GM10248 (cell line): ENCODE measurements at regions not wholly inside any gene's neighbourhood (a gene's known extent, or its start where the extent isn't known, plus 50 kb on each side); places are given as distances from the start of the nearest gene placed in this dataset.

Experiments used
- CTCF ChIA-PET: fragments of 300-600 bp; sonication (Branson Sonifier 250); formaldehyde crosslinking; extraction: SDS; loops from one replicate; lab custom pipeline; 2021; ENCODE audit warnings: antibody characterized with exemption; lab: Yijun Ruan, JAX
- POLR2A ChIA-PET: fragments of 350-650 bp; sonication (Branson Sonifier 250); formaldehyde crosslinking; extraction: SDS; loops from one replicate; lab custom pipeline; 2020; ENCODE audit warnings: antibody characterized with exemption; lab: Yijun Ruan, JAX
- DNase-seq: peaks from one replicate; pipeline ENCODE4 v3.0.0; 2012; ENCODE audit errors: extremely low spot score
- TF ChIP-seq, protein P1 (sequence below): IDR thresholded peaks from 2 replicates; pipeline ENCODE4 v1.5.1; 2012; ENCODE audit warnings: mild to moderate bottlenecking, low read depth; ENCODE audit errors: extremely low read depth, missing control alignments, control extremely low read depth

DNA sequence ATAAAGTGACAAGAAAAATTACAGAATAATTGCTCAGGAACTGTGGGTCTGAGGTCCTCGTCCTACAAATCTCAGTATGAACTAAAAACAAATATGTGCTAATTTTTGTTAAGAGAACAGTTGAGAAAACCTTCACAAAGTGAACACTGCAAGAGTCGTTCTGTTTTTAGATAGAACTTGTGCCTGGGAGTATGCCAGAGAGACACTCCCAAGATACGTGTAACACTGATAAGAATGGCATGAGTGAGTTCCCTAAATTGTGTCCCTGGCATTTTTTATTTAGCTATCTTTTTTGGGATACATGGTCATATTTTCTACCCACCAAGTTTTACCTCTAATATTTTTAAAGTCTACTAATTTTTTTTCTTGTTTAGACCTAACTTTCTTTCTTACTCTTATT lies 860.0 kb upstream of the NR2F2 start:
- TF ChIP-seq, protein P1, sequence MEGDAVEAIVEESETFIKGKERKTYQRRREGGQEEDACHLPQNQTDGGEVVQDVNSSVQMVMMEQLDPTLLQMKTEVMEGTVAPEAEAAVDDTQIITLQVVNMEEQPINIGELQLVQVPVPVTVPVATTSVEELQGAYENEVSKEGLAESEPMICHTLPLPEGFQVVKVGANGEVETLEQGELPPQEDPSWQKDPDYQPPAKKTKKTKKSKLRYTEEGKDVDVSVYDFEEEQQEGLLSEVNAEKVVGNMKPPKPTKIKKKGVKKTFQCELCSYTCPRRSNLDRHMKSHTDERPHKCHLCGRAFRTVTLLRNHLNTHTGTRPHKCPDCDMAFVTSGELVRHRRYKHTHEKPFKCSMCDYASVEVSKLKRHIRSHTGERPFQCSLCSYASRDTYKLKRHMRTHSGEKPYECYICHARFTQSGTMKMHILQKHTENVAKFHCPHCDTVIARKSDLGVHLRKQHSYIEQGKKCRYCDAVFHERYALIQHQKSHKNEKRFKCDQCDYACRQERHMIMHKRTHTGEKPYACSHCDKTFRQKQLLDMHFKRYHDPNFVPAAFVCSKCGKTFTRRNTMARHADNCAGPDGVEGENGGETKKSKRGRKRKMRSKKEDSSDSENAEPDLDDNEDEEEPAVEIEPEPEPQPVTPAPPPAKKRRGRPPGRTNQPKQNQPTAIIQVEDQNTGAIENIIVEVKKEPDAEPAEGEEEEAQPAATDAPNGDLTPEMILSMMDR, result no peak
- CTCF ChIA-PET, result interaction anchor here (1.6 kb wide), 1 partner anchor 14 kb away, joined by 6 read pairs; no protein-coding TSS in a partner anchor
- no peak for DNase-seq
- POLR2A ChIA-PET, result no interaction called here

DNA sequence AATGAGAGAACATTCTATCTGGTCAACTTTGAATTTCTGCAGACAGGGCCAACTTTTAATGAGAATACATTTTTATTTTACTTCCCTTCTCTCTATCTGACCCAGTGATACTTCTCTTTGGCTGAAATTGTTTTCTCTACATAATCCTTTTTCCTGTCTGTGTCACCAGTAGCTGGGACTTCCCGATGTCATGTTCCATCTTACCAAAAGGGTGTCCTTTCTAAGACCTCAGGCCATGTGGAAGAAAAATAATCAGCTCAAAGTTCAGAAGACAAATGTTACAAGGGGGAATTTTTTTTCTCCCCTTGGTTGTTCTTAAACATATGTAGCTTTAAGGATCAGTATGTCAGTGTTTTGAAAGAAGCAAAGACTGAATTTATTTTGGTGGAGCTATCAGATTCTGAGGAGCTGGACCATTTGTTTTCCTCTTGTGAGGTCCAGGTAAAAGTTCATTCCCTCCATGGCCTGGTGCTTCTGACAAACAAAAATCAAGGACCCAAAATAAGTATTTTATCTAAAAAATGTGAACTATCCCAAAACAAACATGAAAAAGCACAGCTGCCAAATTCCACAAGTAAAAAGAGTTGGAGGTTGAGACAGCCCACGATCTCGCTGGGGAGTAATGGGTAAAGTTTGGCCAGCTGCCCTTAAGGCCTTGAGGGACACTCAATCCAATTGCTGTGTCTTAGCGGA lies 859.4 kb upstream of the NR2F2 start:
- DNase-seq, result no peak
- ChIA-PET POLR2A (no interaction called here), CTCF (interaction anchor here (1.6 kb wide), 1 partner anchor 14 kb away, joined by 6 read pairs; no protein-coding TSS in a partner anchor)
- TF ChIP-seq, protein P1, result no peak

DNA sequence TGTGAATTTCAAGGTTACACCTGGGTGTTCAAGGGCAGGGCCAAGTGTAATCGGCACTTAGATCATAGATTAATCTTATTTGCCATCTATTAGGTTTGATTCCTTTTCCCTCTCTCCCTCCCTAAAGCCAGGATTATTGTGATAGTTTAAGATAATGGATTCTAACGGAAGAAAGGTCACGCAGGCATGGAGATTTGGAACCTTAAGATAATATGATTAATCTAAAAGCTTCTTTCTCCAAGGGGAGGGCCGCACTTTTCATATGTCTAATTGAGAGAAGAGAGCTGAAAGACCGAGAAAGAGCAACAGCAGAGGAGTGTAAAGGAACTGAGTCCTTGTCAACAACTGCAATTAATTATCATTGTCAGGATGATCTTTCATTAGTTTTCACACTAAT lies 858.8 kb upstream of the NR2F2 start:
- no peak for DNase-seq
- TF ChIP-seq, protein P1, result no peak

DNA sequence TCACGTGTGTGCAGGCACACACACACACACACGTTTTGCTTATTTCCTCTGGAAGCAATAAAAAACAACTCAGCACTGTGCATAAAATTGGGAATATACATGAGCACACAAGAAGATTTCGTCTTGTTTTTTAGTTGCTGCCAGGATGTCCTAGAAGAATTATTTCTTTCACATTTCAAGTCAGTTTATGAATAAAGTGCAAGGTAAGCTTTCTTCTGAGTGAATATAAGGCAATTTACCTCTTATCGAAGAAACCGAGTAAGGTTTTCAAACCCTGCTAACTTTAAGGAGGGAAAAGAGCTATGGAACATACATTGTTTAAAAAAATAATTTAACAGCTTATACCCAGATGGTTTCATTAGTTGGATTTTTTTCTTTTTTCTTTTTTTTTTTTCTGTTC lies 855.4 kb upstream of the NR2F2 start:
- TF ChIP-seq, protein P1, result no peak
- ChIA-PET CTCF (interaction anchor here (0.9 to 1.1 kb wide), 2 partner anchors 10 to 14 kb away, joined by 3 read pairs; no protein-coding TSS in a partner anchor), POLR2A (no interaction called here)
- DNase-seq, result no peak

More for the DNA sequence above, 858.8 kb upstream of the NR2F2 start:
- ChIA-PET POLR2A (no interaction called here), CTCF (interaction anchor here (1.6 kb wide), 1 partner anchor 13 kb away, joined by 6 read pairs; no protein-coding TSS in a partner anchor)

DNA sequence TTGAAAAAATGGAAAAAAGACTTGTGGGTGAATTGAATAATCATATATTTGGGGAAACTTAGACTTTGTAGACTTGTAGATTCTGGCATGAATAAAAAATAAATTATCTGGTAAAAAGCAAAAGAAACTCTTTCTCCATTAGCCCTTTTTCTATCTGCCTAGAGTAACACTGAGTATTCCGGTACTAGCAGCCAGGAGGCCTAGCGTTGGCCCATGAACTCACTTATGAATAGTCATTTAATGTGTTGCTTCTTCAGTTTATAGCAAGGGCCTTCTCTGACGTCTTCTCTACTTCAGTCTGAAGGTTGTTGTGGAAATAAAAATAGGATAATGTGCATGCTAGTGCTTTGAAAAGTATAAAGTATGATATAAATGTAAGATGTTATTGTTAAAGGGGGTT lies 851.2 kb upstream of the NR2F2 start:
- ChIA-PET CTCF (no interaction called here), POLR2A (no interaction called here)

DNA sequence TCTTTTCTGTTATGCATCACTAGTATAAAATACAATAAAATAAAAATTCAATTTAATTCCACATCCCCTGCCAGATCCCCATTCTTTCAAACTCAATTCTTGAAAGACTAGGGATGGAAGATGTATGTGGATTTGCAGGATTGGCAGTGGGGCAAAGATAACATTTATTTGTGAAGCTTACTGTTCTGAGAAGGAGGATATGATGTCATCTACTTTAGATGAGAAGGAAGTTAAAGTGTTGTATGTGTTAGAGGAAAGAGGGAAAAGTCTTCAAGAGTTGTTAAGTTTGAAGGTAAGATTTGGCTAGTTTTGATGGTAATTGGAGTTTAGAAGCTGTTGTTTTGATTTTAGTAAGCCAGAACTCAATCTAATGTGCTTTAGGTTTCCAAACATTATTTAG lies 845.1 kb upstream of the NR2F2 start:
- ChIA-PET CTCF (interaction anchor here (2.2 kb wide), 1 partner anchor 14 kb away, joined by 6 read pairs; no protein-coding TSS in a partner anchor), POLR2A (no interaction called here)
- TF ChIP-seq, protein P1, result no peak
- DNase-seq, result no peak

More for the DNA sequence above, 851.2 kb upstream of the NR2F2 start:
- no peak for DNase-seq
- TF ChIP-seq, protein P1, result no peak
